ENCODE measurements at regions not wholly inside any gene's neighbourhood (a gene's known extent, or its start where the extent isn't known, plus 50 kb on each side); places are given as distances from the start of the nearest gene placed in this dataset.
A peak's percentile ranks its signal among the peaks of the same experiment; 100 is the strongest.

GRCh38 chr2:238986491-238987351 is 138.8 kb downstream of the TWIST2 start:
- intact Hi-C loops (cut with DNase I; ENCODE audit: low total_unique reads): no loop called here
- TF ChIP-seq EP300 (IDR thresholded peaks at IDR 0.05): no peak
- whole genome bisulfite sequencing, 5 donors: 82 to 89% (median 87%) methylated on average over 37 to 41 of the region's 41 CpGs
- Histone ChIP-seq H3K9me3 (no peaks in the 10 kb centered on the region), H3K27ac (no peak overlapping the region), H3K4me1 (no peaks in the 10 kb centered on the region), H3K36me3 (no peaks in the 10 kb centered on the region), H3K27me3 (peaks cover 0 to 28% (median 0%) of the 10 kb centered on the region in 3 donors), H3K4me3 (no peak overlapping the region)
- no peak for DNase-seq

- TF ChIP-seq POLR2AphosphoS5 (IDR thresholded peaks at IDR 0.05): no peak
- TF ChIP-seq POLR2A (IDR thresholded peaks at IDR 0.05): no peak
- TF ChIP-seq EP300 (IDR thresholded peaks at IDR 0.05): no peak
- no peak for TF ChIP-seq CTCF (IDR thresholded peaks at IDR 0.05)
- intact Hi-C loops (cut with DNase I; ENCODE audit: low total_unique reads): no loop called here
- Histone ChIP-seq H3K36me3 (no peaks in the 10 kb centered on the region), H3K9me3 (no peaks in the 10 kb centered on the region), H3K4me1 (no peaks in the 10 kb centered on the region), H3K4me3 (no peak overlapping the region), H3K27me3 (peaks cover 0 to 28% (median 0%) of the 10 kb centered on the region in 3 donors), H3K27ac (no peak overlapping the region)
- WGBS, 5 donors: 85 to 88% (median 87%) methylated on average over 14 of the region's 14 CpGs
- peak in 1 of 2 donors; percentile 9 for DNase-seq
These were observed 139.6 kb downstream of the TWIST2 start for GRCh38 chr2:238987352-238987981.

GRCh38 chr2:238988105-238988504 is 140.2 kb downstream of the TWIST2 start:
- no peak for TF ChIP-seq POLR2A (IDR thresholded peaks at IDR 0.05)
- TF ChIP-seq POLR2AphosphoS5 (IDR thresholded peaks at IDR 0.05): no peak
- TF ChIP-seq EP300 (IDR thresholded peaks at IDR 0.05): no peak
- TF ChIP-seq CTCF (IDR thresholded peaks at IDR 0.05): no peak
- Histone ChIP-seq H3K36me3 (no peaks in the 10 kb centered on the region), H3K4me3 (no peak overlapping the region), H3K27ac (no peak overlapping the region), H3K4me1 (no peaks in the 10 kb centered on the region), H3K9me3 (no peaks in the 10 kb centered on the region), H3K27me3 (peaks cover 0 to 28% (median 0%) of the 10 kb centered on the region in 3 donors)
- DNase-seq: no peak
- WGBS, 5 donors: 62 to 74% (median 68%) methylated on average over 7 of the region's 7 CpGs
- intact Hi-C loops (cut with DNase I; ENCODE audit: low total_unique reads): no loop called here

GRCh38 chr2:238988752-238989151 is 140.9 kb downstream of the TWIST2 start:
- H3K27ac ChIP-seq: no peak overlapping the region
- peaks cover 0 to 27% (median 0%) of the 10 kb centered on the region in 3 donors for H3K27me3 ChIP-seq
- intact Hi-C loops (cut with DNase I; ENCODE audit: low total_unique reads): no loop called here

More at GRCh38 chr2:238988752-238989151, 140.9 kb downstream of the TWIST2 start:
- no peak for DNase-seq
- no peak for TF ChIP-seq POLR2AphosphoS5 (IDR thresholded peaks at IDR 0.05)
- TF ChIP-seq CTCF (IDR thresholded peaks at IDR 0.05): no peak
- TF ChIP-seq POLR2A (IDR thresholded peaks at IDR 0.05): no peak
- no peak for TF ChIP-seq EP300 (IDR thresholded peaks at IDR 0.05)
- Histone ChIP-seq H3K9me3 (no peaks in the 10 kb centered on the region), H3K4me3 (no peak overlapping the region), H3K4me1 (no peaks in the 10 kb centered on the region), H3K36me3 (no peaks in the 10 kb centered on the region)
- 91 to 95% (median 94%) methylated on average over 5 of the region's 5 CpGs for WGBS, 5 donors
